Endodermal cell (in vitro differentiated cells): ENCODE measurements at regions not wholly inside any gene's neighbourhood (a gene's known extent, or its start where the extent isn't known, plus 50 kb on each side); places are given as distances from the start of the nearest gene placed in this dataset.

Source experiments
- DNase-seq: peaks from one replicate; pipeline ENCODE4 v3.0.0-alpha.2; 2017
- H3K27ac ChIP-seq: 2 replicates; pipeline ENCODE4 v1.5.1; 2013; ENCODE audit warnings: mild to moderate bottlenecking, low read depth, low read length, moderate library complexity
- H3K27me3 ChIP-seq: 2 replicates; pipeline ENCODE4 v1.6.1; 2013; ENCODE audit warnings: mild to moderate bottlenecking, low read length, moderate library complexity; ENCODE audit not compliant: insufficient read depth, control insufficient read depth, poor library complexity, severe bottlenecking
- H3K36me3 ChIP-seq: 2 replicates; pipeline ENCODE4 v1.7.0; 2013; ENCODE audit warnings: mild to moderate bottlenecking, low read length, moderate library complexity; ENCODE audit not compliant: control insufficient read depth, insufficient read depth
- H3K4me1 ChIP-seq: one replicate; pipeline ENCODE4 v1.7.0; 2013; ENCODE audit warnings: low read length; ENCODE audit not compliant: control insufficient read depth, insufficient read depth
- H3K4me3 ChIP-seq: 2 replicates; pipeline ENCODE4 v1.5.1; 2013; ENCODE audit warnings: mild to moderate bottlenecking, low read length, moderate library complexity
- H3K9ac ChIP-seq: 2 replicates; pipeline ENCODE4 v1.6.1; 2013; ENCODE audit warnings: mild to moderate bottlenecking, low read length, moderate library complexity; ENCODE audit not compliant: poor library complexity, severe bottlenecking; ENCODE audit errors: extremely low read depth
- H3K9me3 ChIP-seq: 2 replicates; pipeline ENCODE4 v1.6.1; 2013; ENCODE audit warnings: mild to moderate bottlenecking, low read length, moderate library complexity; ENCODE audit not compliant: control insufficient read depth
- H3K27ac Mint-ChIP-seq: 2 replicates; pipeline ENCODE4 v1.8.0; 2020; ENCODE audit warnings: mixed read lengths
- H3K27me3 Mint-ChIP-seq: 2 replicates; pipeline ENCODE4 v1.8.0; 2021; ENCODE audit warnings: mild to moderate bottlenecking, mixed read lengths; ENCODE audit not compliant: insufficient read depth
- H3K36me3 Mint-ChIP-seq: 2 replicates; pipeline ENCODE4 v1.8.0; 2020; ENCODE audit warnings: low read depth, mixed read lengths
- H3K4me1 Mint-ChIP-seq: 2 replicates; pipeline ENCODE4 v1.8.0; 2020; ENCODE audit warnings: mixed read lengths
- H3K4me3 Mint-ChIP-seq: 2 replicates; pipeline ENCODE4 v1.8.0; 2020; ENCODE audit warnings: mild to moderate bottlenecking, moderate library complexity, mixed read lengths
- H3K9me3 Mint-ChIP-seq: 2 replicates; pipeline ENCODE4 v1.8.0; 2020; ENCODE audit warnings: mild to moderate bottlenecking, mixed read lengths
- CTCF ChIP-seq: fragments of 200-600 bp; sonication (generic); conservative IDR thresholded peaks from 2 replicates; pipeline ENCODE4 v1.5.0; 2021; ENCODE audit warnings: antibody characterized with exemption, mild to moderate bottlenecking
- WGBS, 2 experiments: methylation state at CpG; one replicate each; pipeline versions ENCODE4 v1.1.5 to v1.1.7; 2013; ENCODE audit warnings: missing lambda C conversion rate in 2 of 2, mixed read lengths in 1 of 2; ENCODE audit not compliant: insufficient coverage in 1 of 2, insufficient read length in 1 of 2; 5-methylcytosine and 5-hydroxymethylcytosine counted together

- Histone ChIP-seq H3K27me3 (no peaks in the 10 kb centered on the region), H3K4me3 (no peak overlapping the region), H3K36me3 (no peaks in the 10 kb centered on the region), H3K9me3 (no peaks in the 10 kb centered on the region), H3K27ac (no peak overlapping the region), H3K4me1 (no peaks in the 10 kb centered on the region), H3K9ac (no peak overlapping the region)
- DNase-seq = no peak
- Mint-ChIP-seq H3K9me3 (peaks cover 8% of the 10 kb centered on the region), H3K4me3 (no peak overlapping the region), H3K4me1 (no peaks in the 10 kb centered on the region), H3K36me3 (no peaks in the 10 kb centered on the region), H3K27me3 (no peaks in the 10 kb centered on the region), H3K27ac (no peak overlapping the region)
- WGBS, 2 experiments = 93 to 94% methylated on average over 8 to 9 of the region's 9 CpGs
- TF ChIP-seq CTCF = no peak
These were observed 374.1 kb upstream of the RBMS3 start for GRCh38 chr3:28906561-28907310.

GRCh38 chr3:28907616-28908015, 373.3 kb upstream of the RBMS3 start:
- no peaks in the 10 kb centered on the region for H3K9me3 ChIP-seq
- Mint-ChIP-seq H3K36me3 (no peaks in the 10 kb centered on the region), H3K4me3 (no peak overlapping the region), H3K27me3 (no peaks in the 10 kb centered on the region), H3K27ac (no peak overlapping the region), H3K9me3 (peaks cover 4% of the 10 kb centered on the region), H3K4me1 (no peaks in the 10 kb centered on the region)
- no peaks in the 10 kb centered on the region for H3K36me3 ChIP-seq
- H3K4me3 ChIP-seq = no peak overlapping the region
- WGBS, 2 experiments = 90 to 99% methylated on average over 2 to 3 of the region's 3 CpGs
- no peak overlapping the region for H3K27ac ChIP-seq
- H3K27me3 ChIP-seq = no peaks in the 10 kb centered on the region
- no peak overlapping the region for H3K9ac ChIP-seq
- no peak for DNase-seq
- no peak for TF ChIP-seq CTCF
- no peaks in the 10 kb centered on the region for H3K4me1 ChIP-seq

- H3K4me1 ChIP-seq = no peaks in the 10 kb centered on the region
- DNase-seq = no peak
- no peaks in the 10 kb centered on the region for H3K9me3 ChIP-seq
- H3K27me3 ChIP-seq = no peaks in the 10 kb centered on the region
- H3K9me3 Mint-ChIP-seq = no peaks in the 10 kb centered on the region
- no peak for TF ChIP-seq CTCF
- H3K36me3 ChIP-seq = no peaks in the 10 kb centered on the region
- WGBS, 2 experiments = 100% methylated on average over 4 to 5 of the region's 6 CpGs
- H3K9ac ChIP-seq = no peak overlapping the region
- H3K4me3 Mint-ChIP-seq = no peak overlapping the region
- no peak overlapping the region for H3K4me3 ChIP-seq
- no peaks in the 10 kb centered on the region for H3K27me3 Mint-ChIP-seq
- no peaks in the 10 kb centered on the region for H3K36me3 Mint-ChIP-seq
- H3K27ac ChIP-seq = no peak overlapping the region
- H3K4me1 Mint-ChIP-seq = peaks cover 2% of the 10 kb centered on the region
- no peak overlapping the region for H3K27ac Mint-ChIP-seq
These were observed 368.6 kb upstream of the RBMS3 start for GRCh38 chr3:28912120-28912885.
